HTR-8/SVneo (cell line): ENCODE measurements at regions not wholly inside any gene's neighbourhood (a gene's known extent, or its start where the extent isn't known, plus 50 kb on each side); places are given as distances from the start of the nearest gene placed in this dataset.

Experiments used
- DNase-seq: peaks from one replicate; pipeline ENCODE4 v3.0.0; 2011; ENCODE audit warnings: low spot score, mixed read lengths; ENCODE audit not compliant: insufficient read length
- FAIRE-seq: peaks from 2 replicates; lab custom pipeline; 2011; peaks lifted over from hg19 to GRCh38; lab: Jason Lieb, UNC

DNA sequence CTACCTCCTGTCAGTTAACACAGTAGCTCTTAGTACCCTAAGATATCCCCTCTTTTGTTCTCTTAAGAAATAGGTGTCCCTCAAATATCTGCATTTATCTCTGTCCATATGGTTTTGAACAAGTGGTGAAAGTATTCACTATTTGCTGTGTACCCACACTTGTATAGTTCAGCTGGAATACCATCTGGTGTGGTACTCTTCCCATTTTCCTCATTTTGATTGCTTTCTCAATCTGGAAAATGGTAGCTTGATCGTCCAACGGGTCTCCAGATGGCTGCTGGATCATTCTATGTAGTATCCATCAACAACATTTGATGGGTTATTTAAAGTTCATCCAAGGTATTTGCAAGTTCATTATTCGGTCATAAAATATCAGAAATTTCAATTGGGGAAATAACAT is 100.3 kb upstream of the DPYD start:
- no peak for DNase-seq
- no peak for FAIRE-seq

DNA sequence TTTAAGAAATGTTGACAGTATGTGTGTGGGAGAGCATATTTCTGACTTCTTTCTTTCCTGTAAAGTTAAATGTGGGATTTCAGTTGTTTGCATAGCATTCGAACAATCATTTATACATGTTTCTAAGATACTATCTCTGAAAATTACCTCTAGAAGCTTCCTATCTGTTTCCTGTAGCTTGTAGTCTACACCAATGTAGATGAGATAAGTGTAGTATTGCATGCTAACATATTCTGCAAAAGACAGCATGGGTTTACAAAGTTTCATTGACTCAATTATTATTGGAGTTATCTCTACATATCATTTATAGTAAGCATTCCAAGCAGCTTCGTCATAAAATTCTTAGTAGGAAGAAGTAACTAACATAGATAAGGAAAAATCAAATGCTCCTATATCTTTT is 98.9 kb upstream of the DPYD start:
- FAIRE-seq = no peak
- no peak for DNase-seq

DNA sequence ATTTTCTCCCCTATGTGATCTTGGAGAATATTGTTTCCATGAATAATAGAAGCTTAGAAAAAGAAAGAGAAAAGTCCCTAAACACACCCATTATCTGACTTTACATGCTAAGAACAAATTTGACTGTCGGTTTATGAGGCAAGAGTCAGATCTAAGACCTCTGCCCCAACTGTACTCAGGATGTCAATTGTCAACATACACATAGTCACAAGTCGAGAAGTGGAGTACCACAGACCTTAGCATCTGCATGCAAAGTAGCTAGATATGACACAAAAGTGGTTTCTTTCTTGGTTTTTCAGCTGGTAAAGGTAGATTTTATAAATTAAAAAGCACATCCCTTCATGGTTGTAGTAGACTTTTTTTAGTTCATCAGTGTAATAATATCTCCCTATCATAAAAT is 97.2 kb upstream of the DPYD start:
- FAIRE-seq = no peak
- DNase-seq = no peak

DNA sequence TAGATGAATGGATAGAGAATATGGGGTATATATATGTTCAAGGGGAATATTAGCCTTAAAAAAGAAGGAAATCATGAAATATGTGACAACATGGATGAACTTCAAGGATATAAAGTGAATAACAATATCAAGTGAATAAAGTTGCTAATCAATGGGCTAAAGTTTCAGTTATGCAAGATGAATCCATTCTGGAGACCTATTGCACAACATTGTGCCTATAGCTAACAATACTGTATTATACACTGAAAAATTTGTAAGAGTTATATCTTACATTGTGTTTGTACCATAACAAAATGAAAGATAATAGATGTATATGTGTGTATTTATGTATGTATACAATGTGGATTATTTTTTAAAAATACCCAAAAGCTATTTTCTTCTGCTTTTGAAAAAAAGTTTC is 96.3 kb upstream of the DPYD start:
- FAIRE-seq = no peak

DNA sequence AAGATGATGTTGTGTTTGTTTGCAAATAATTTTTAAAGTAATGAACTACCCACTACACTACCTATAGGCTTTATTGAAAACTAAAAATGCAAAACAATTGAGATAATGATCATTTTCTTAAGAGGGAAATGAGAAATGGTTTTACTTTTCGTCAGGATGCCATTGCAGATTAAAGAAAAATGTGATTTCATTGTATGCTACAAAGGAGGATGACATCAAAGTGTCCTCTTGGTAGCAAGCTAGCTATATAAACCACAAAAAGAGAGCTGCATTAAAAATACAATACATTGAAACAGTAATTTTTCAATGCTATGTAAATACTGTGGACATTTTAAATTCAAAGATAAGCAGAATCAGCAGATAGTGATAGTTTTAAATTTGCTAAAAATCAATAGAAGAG is 87.5 kb upstream of the DPYD start:
- FAIRE-seq (no peak), DNase-seq (no peak)

More for the DNA sequence above, 96.3 kb upstream of the DPYD start:
- DNase-seq = no peak

DNA sequence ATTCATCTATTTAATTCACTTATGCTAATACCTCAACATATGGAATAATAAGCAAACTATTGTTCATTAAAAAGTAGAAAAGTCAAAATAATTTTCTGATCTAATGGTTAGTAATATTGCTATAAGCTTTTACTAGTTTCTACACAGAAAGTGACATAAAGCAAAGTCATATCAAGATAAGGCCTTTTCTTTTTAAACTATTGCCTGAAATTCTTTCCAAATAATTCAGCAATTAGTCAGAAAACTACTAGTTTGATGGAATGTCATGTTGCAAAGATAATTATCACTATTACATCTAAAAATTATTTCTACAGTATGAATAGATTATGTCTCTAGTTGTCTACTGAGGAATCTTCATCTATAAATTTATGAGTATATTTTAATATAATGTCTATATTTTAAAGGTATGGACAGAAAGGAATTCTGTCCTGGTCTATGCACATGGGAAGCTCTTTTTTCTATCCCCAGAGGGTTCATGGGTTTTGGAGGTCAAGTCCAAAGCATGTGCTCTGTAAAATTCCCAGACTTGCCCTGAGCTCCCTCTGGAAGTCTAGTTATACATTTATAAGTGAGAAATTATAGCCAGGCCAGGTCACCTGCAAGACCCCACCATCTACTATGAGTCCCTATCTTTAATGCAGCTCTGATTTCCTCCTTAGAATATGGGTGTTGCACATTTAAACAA is 84.6 kb upstream of the DPYD start:
- no peak for DNase-seq
- no peak for FAIRE-seq

DNA sequence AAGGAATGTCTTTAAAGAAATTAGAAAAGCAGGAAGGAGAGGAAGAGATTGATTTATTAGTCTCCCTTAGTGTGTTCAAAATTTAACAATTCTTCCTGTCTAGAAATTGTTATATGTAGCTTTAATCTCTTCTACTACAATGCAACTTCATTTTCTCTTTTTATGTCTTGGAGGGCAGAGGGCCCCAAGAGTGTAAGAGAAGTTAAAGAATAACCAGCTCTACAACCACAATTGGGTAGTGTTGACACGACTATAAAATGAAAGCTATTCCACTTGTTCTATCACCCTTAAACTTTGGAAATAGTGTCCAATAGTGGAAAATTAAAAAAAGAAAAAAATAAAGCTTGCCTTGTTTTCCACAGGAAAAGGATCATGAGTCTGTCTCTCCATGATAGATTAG is 82.6 kb upstream of the DPYD start:
- FAIRE-seq (no peak), DNase-seq (no peak)

DNA sequence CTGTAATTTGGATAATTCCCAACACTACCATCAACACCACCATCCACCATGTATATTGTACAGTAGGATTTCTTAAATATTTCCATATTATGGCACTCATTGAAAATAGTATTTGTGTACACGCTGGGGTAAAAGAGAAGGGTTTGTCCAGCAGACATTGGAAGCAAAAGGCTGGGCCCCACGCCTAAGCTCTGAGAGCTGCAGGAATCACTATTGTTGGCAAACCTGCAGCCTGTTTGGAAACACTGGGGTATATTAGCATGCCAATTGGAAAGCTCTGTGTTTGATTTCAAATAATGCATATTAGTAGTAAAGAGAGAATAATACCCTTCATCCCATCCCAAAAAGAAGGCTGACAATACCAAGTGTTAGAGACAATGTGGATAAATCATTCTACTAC is 81.5 kb upstream of the DPYD start:
- DNase-seq (no peak), FAIRE-seq (no peak)

DNA sequence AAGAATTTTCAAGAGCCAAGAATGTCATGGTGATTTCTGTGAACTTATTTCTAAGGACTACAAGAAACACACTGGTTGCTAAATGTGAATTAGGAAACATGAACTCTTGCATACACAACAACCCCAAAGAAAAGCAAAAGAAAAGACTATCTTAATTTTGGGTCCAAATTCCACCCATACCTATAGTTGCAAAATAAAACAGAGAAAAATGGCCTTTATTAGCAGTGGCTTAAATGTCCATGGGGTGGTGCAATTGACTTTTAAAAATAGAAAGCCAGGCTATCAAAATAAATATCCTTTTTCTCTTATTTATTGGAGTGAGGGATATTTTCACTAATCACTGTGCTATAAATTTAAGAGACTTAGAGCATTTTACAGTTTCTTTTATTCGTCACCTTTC is 80.9 kb upstream of the DPYD start:
- FAIRE-seq = no peak
- no peak for DNase-seq

DNA sequence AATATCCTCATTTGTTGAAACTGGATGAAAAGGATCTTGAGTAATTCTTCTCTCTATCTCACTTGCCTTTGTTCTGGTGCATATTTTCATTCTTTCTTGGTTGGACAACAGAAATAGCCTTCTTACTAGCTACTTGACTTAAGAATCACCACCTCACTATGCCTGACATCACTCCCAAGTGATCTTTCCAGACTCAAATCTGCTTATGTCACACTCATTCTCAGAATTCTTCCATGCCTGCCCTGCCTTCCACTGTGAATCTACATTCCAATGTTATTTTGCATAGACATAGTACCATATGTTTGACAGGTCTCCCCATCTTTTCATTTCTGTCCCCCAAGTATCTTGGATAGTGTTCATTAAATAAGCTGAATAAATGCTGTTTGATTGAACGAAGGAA is 78.5 kb upstream of the DPYD start:
- DNase-seq (no peak), FAIRE-seq (no peak)

DNA sequence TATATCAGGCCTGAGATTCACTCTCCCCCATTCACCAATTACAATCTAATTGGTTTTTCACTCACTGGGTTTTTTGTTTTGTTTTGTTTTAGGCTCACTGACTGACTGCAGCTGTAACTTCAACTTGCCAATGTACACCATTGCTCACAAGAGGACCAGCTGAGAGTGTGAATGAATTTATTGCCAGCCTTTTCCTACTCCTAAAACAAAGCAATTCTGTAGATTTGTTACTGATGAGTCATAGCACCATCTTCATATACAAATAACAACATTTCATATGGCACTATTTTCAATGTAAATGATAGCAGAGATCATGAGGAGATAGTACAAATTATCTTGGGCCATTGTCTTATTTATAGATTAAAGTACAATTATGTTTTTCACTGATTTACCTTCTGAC is 76.0 kb upstream of the DPYD start:
- FAIRE-seq (no peak), DNase-seq (no peak)

DNA sequence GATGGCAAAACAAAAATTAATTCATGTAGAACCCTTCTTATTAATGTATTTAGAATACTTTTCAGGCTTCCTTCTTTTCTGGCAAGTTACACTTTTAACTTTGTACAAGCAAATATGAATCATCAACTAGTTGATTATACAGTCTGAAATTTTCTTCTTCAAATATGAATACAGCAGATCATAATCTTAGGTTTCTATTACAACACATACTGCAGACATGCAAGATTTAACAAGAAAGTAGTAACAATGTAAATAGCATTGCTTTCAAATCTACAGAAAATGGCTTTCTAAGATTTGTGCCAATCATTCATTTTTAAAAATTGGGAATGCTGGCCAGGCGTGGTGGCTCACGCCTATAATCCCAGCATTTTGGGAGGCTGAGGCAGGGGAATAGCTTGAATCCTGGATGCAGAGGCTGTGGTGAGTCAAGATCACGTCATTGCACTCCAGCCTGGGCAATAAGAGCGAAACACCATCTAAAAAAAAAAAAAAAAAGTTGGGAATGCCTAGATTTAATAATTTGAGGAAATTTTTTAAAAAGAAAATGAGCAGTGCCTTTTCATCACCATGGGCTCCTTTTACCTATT is 68.4 kb upstream of the DPYD start:
- DNase-seq (no peak), FAIRE-seq (no peak)

DNA sequence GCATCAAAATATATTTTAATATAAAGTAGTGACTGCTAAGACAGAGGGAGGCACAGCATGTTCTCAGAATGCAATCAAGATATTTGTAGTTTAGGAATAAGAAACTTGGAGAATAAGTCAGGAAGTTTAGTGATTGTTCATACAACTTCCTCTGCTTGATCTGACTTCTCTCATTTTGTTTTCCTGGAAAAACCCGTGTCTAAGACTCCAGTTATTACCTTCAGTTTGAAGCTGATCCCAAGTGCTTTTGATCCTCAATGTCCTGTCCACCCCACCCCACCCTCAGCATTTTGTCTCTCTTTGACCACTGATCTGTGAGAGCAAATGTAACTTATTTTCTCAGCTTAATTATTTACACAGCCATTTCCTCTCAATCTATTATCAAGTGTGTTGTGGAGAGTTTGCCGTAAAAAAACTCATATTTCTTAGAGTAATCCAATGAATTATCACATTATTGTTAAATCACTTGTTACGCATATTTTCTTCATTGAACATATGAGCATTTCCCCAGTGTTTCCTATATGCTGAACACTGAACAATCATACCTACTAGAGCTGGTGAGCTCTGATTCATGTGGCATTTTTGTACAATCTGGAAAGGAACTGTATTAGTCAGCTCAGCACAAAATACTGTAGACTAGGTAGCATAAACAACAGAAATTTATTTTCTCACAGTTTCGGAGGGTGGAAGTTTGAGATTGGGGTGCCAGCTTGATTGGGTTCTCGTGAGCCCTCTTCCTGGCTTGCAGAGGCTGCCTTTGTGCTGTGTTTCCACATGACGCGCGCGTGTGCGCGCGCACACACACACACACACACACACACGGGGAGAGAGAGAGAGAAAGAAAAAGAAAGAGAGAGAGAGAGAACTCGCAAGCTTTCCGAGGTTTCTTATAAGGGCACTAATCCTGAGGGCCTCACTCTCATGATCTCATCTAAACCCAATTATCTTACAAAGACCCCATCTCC is 65.5 kb upstream of the DPYD start:
- DNase-seq (no peak), FAIRE-seq (no peak)

DNA sequence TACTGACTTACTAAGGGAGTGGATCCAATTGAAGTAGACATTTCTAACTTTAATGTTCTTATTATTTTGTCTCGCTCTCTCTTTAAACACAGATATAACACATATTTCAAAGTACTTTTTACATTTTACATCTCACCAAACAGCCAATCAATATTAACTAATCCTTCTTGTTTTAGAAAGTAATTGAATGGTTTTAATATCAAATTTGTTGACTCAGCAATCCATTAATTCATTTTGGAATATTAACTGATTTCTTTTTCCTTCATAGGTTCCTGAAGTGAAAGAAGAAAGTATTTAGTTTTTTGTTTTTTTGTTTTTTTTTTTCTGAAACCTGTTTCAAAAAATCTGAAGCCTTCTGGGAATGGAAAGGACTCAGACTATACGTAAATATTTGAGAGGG is 62.3 kb upstream of the DPYD start:
- no peak for DNase-seq
- FAIRE-seq = no peak

DNA sequence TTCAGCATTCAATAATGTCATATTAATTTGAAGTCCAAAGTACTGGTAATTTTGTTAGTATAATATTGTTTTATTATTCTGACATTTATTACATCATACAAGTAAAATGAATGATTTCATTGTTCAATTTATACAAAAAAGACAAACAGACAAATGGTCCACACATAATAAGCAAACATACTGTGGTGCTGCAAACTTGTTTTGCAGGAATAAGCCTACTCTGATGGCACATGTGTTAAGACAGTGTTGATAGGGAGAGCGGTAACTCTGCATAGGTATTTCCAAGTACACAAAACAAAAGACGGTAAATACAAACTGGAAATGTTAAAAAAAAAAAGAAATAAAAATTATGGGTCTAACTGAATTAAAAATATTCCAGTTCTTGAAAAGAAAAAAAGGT is 59.7 kb upstream of the DPYD start:
- DNase-seq = no peak
- no peak for FAIRE-seq

DNA sequence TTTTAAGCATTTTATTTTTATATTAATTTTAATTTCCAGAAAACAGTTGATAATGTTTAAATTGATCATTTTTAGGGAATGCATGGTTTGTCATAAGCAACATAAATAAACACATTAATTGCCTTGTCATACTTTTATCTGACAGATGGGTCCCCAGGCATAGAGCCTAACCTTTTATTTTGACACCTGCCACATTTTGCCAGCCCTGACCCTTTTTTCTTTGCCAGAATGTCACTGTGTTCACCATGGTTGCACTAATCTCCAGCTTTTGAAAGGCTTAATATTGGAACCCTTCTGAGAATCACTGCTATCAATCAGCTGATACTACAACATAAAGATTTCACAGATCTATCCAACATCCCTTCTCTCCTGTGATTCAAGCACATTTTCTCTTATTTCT is 56.0 kb upstream of the DPYD start:
- DNase-seq = no peak
- FAIRE-seq = no peak
